ENCODE measurements at regions not wholly inside any gene's neighbourhood (a gene's known extent, or its start where the extent isn't known, plus 50 kb on each side); places are given as distances from the start of the nearest gene placed in this dataset.

- TF ChIP-seq, protein P1, sequence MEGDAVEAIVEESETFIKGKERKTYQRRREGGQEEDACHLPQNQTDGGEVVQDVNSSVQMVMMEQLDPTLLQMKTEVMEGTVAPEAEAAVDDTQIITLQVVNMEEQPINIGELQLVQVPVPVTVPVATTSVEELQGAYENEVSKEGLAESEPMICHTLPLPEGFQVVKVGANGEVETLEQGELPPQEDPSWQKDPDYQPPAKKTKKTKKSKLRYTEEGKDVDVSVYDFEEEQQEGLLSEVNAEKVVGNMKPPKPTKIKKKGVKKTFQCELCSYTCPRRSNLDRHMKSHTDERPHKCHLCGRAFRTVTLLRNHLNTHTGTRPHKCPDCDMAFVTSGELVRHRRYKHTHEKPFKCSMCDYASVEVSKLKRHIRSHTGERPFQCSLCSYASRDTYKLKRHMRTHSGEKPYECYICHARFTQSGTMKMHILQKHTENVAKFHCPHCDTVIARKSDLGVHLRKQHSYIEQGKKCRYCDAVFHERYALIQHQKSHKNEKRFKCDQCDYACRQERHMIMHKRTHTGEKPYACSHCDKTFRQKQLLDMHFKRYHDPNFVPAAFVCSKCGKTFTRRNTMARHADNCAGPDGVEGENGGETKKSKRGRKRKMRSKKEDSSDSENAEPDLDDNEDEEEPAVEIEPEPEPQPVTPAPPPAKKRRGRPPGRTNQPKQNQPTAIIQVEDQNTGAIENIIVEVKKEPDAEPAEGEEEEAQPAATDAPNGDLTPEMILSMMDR (IDR thresholded peaks at IDR 0.05), result no peak
- no peak for TF ChIP-seq POLR2A (IDR thresholded peaks at IDR 0.05)
Observed at GRCh38 chr1:229825042-229825441, 199.0 kb downstream of the URB2 start.

Data from Peyer's patch (tissue), 4 donors.